Activated CD4-positive, alpha-beta memory T cell treated with anti-CD3 and anti-CD28 coated beads, Interleukin-2, amount 10 ng/mL, durations not matched to agents 7 days and 5 days (primary cell): ENCODE measurements at regions not wholly inside any gene's neighbourhood (a gene's known extent, or its start where the extent isn't known, plus 50 kb on each side); places are given as distances from the start of the nearest gene placed in this dataset.

Source experiments
- CTCF ChIA-PET: fragments of 350-600 bp; sonication (Branson Sonifier 250); formaldehyde crosslinking; loops from one replicate; lab custom pipeline; 2021; ENCODE audit warnings: antibody characterized with exemption, inconsistent platforms; lab: Charles Lee
- POLR2A ChIA-PET: fragments of 350-600 bp; sonication (Branson Sonifier 250); formaldehyde crosslinking; loops from one replicate; lab custom pipeline; 2021; ENCODE audit warnings: antibody characterized with exemption; lab: Charles Lee
- DNase-seq: peaks from one replicate; pipeline ENCODE4 v3.0.0-alpha.2; 2020
- H3K27ac Mint-ChIP-seq: one replicate; pipeline ENCODE4 v1.8.0; 2021; ENCODE audit warnings: mild to moderate bottlenecking, mixed read lengths
- H3K27me3 Mint-ChIP-seq: one replicate; pipeline ENCODE4 v1.8.0; 2021; ENCODE audit warnings: mixed read lengths
- H3K36me3 Mint-ChIP-seq: one replicate; pipeline ENCODE4 v1.8.0; 2021; ENCODE audit warnings: low read depth, mixed read lengths
- H3K4me1 Mint-ChIP-seq: one replicate; pipeline ENCODE4 v1.8.0; 2021; ENCODE audit warnings: mixed read lengths
- H3K4me3 Mint-ChIP-seq: one replicate; pipeline ENCODE4 v1.8.0; 2021; ENCODE audit warnings: mild to moderate bottlenecking, mixed read lengths
- H3K9me3 Mint-ChIP-seq: one replicate; pipeline ENCODE4 v1.8.0; 2021; ENCODE audit warnings: mixed read lengths

DNA sequence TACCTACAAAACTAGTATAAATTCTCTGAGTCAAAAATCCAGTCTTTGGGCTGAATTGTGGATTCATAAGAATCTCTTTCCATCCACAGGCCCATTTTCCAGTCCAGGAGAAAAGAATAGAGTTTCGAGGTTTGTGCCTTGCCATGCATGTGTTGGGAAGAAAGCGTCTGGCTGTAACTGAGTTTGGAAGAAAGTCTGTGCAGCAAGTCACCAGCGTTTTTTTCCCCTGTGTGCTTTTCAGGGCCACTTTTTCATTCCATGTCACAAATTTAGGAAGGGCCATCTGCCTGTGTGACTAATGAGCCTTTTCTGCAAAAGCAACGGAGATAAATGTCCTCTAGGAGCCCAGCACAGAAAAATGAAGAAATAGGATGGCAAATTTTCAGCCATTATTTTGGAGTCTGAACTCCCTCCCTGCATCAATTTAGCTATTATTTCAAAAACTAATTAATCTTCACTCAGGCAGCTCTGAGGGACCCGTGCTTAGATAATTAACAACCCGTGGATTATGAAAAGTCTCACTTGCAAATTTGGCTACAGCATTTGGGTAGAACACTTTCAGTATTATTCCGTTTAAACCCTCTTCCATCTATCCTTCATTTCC lies 261.5 kb downstream of the SUDS3 start:
- no peaks in the 10 kb centered on the region for H3K36me3 Mint-ChIP-seq

DNA sequence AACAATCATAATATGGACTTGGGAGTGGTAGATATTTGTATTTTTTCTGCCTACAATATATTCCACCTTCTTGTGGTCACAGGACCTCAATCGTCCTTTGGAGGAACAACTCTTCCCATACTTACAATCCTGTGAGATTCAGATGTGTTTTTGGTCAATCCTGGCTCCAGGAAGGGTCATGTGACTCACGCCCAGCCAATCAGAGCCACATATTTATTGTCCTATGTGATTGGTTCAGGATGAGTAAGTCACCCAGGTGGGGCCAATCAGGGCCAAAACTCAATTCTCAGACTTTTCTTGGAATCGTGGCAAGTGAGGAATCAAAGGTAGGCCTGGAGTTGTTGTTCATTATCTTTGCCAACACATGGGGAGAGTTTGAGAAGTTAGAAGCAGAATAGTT lies 264.9 kb downstream of the SUDS3 start:
- ChIA-PET CTCF (no interaction called here), POLR2A (no interaction called here)
- no peak overlapping the region for H3K27ac Mint-ChIP-seq
- H3K36me3 Mint-ChIP-seq, result no peaks in the 10 kb centered on the region
- H3K27me3 Mint-ChIP-seq, result no peaks in the 10 kb centered on the region
- H3K9me3 Mint-ChIP-seq, result no peaks in the 10 kb centered on the region
- DNase-seq, result no peak
- no peak overlapping the region for H3K4me3 Mint-ChIP-seq
- H3K4me1 Mint-ChIP-seq, result no peaks in the 10 kb centered on the region

More for the DNA sequence above, 261.5 kb downstream of the SUDS3 start:
- Mint-ChIP-seq H3K4me3 (no peak overlapping the region), H3K27me3 (no peaks in the 10 kb centered on the region), H3K4me1 (no peaks in the 10 kb centered on the region), H3K9me3 (no peaks in the 10 kb centered on the region), H3K27ac (no peak overlapping the region)
- DNase-seq, result no peak
- POLR2A ChIA-PET, result no interaction called here
- CTCF ChIA-PET, result no interaction called here

DNA sequence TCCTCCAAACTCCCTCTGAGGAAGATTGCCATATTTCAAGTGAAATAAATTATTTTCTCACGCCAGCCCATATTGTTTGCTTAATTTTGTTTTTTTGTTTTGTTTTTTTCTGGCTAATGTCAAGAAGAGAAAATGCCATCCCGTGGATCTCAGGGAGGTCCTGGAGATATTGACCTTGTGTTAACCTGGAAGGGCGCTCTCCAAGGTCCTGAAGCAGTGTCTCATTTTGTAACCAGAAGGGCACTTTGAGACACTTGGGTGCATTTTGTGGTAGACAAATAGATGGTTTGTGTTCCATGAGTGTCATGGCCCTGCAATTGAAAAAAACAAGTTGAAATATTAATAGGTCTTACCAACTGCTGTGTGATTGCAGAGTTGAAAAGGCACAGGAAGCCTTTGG lies 268.9 kb downstream of the SUDS3 start:
- no peaks in the 10 kb centered on the region for H3K36me3 Mint-ChIP-seq
- no peaks in the 10 kb centered on the region for H3K9me3 Mint-ChIP-seq
- CTCF ChIA-PET, result no interaction called here
- H3K27ac Mint-ChIP-seq, result no peak overlapping the region
- H3K4me3 Mint-ChIP-seq, result no peak overlapping the region
- no peaks in the 10 kb centered on the region for H3K27me3 Mint-ChIP-seq
- DNase-seq, result no peak
- H3K4me1 Mint-ChIP-seq, result no peaks in the 10 kb centered on the region
- POLR2A ChIA-PET, result no interaction called here

DNA sequence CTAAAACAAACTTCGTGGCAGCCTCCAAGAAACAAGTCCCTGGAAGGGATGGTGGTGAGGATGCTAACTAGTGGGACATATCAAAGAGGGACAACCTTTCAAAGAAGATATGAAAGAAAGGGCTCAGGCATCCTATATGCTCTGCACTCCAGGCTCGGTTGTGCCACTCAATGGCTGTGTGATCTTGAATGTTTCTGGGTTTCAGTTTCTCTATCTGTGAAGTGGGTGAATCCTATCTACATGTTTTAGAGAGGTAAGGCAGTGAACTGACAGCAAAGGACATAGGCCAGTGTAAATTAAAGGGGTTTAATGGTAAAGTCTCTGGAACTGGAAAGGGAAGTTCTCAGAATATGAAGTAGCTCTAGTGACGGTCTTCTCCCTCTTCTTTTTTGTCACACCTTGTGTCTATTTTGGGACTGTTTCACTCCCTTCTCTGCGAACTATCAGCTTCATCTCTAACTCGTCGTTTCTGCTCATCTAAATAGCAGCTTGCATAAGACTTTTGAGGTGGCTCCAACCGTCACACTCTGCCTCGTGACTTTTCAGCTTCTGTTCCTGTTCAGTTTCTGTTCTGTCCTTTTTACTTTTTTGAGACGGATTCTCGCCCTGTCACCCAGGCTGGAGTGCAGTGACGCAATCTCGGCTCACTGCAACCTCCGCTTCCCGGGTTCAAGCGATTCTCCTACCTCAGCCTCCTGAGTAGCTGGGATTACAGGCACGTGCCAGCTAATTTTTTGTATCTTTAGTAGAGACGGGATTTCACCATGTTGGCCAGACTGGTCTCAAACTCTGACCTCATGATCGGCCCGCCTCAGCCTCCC lies 273.6 kb downstream of the SUDS3 start:
- POLR2A ChIA-PET, result no interaction called here
- Mint-ChIP-seq H3K27ac (no peak overlapping the region), H3K9me3 (peaks cover 2% of the 10 kb centered on the region), H3K36me3 (no peaks in the 10 kb centered on the region), H3K4me3 (no peak overlapping the region), H3K27me3 (no peaks in the 10 kb centered on the region), H3K4me1 (no peaks in the 10 kb centered on the region)
- CTCF ChIA-PET, result no interaction called here
- DNase-seq, result no peak

DNA sequence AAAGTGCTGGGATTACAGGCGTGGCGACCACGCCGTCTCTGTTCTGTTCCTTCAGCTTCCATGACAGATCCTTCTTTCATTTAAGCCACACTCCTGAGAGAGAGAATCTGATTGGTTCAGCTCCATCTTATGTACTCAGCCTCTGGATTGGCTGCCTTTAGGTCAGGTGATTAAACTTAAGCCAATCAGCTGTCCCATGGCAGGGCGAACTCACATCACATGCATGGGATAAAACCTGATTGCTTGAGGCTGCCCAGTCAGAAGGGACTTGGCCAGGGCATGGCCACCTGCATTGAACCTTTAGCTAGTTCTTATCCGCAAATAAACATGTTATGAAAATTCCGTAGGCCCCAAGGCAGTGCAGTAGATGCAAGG lies 274.2 kb downstream of the SUDS3 start:
- ChIA-PET POLR2A (no interaction called here), CTCF (no interaction called here)
- Mint-ChIP-seq H3K9me3 (peaks cover 2% of the 10 kb centered on the region), H3K27ac (no peak overlapping the region), H3K27me3 (no peaks in the 10 kb centered on the region), H3K36me3 (no peaks in the 10 kb centered on the region), H3K4me3 (no peak overlapping the region), H3K4me1 (no peaks in the 10 kb centered on the region)
- no peak for DNase-seq

DNA sequence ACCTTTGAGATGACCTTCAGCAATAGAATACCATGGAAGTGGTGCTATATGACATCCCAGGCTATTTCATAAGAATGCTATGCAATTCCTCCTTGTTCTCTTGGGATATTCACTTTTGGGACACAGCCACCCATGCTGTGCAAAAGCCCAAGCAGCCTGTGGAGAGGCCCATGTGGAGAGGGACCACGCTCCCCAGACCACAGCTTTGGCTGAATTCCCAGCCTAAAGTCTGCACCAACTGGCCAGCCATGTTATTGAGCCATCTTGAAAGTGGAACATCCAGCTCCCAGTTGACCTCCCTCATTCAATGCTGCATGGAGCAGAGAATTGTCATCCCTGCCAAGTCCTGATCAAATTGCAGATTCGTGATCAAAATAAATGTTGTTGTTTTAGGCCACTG lies 275.1 kb downstream of the SUDS3 start:
- Mint-ChIP-seq H3K27ac (no peak overlapping the region), H3K27me3 (no peaks in the 10 kb centered on the region), H3K36me3 (no peaks in the 10 kb centered on the region), H3K9me3 (peaks cover 2% of the 10 kb centered on the region), H3K4me1 (no peaks in the 10 kb centered on the region), H3K4me3 (no peak overlapping the region)
- POLR2A ChIA-PET, result no interaction called here
- CTCF ChIA-PET, result no interaction called here
- DNase-seq, result no peak

DNA sequence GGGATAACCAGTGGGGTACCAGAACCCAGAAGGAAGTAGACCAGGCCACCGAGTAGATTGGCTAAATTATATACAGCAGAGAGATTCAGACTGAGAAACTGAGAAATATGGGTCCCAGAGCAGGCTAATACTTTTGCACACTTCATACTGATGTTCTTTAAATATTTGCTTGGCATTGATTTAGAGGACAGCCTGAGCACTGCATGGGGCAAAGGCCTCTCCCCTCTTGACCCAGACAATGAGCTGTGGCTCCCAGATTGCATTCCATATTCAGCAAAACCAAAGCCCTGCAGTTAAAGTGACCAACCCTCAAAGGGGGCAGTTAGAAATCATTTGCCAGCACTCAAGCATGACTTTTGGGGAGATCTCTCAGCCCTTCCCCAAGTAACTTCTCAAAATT lies 279.2 kb downstream of the SUDS3 start:
- POLR2A ChIA-PET, result no interaction called here
- Mint-ChIP-seq H3K27ac (no peak overlapping the region), H3K4me1 (no peaks in the 10 kb centered on the region), H3K4me3 (no peak overlapping the region), H3K9me3 (peaks cover 2% of the 10 kb centered on the region), H3K36me3 (no peaks in the 10 kb centered on the region), H3K27me3 (no peaks in the 10 kb centered on the region)
- no peak for DNase-seq
- CTCF ChIA-PET, result no interaction called here

DNA sequence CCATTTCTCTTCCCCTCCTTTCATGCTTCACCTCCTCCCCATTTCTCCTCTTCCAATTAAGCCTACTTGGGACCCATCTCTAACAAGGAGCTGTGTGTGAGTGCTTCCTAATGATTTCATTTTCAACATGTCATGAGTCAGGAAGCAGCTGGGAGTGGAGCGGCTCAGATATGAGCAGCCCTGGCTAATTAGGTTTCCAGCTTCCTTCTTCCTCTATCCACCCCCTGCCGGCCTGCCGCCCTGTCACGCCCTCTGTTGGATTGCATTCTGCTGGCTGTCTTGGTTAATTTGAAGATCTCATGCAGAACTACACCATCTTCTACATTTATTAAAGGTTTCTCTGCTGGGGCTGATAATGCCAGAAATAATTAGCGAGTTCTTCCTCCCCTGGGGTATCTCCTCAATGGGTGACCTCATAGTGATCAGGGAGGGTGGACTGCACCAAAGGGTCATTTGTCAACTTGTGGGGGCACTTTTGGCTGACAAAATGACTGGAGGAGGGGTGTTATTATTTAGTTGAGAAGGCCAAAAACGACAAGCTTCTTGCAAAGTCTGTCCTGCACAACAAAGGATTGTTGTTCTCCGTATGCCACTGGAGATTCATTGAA lies 300.9 kb upstream of the SRRM4 start:
- POLR2A ChIA-PET, result no interaction called here
- CTCF ChIA-PET, result no interaction called here
- Mint-ChIP-seq H3K27ac (no peak overlapping the region), H3K36me3 (no peaks in the 10 kb centered on the region), H3K9me3 (peaks cover 8% of the 10 kb centered on the region), H3K4me1 (no peaks in the 10 kb centered on the region), H3K27me3 (no peaks in the 10 kb centered on the region), H3K4me3 (no peak overlapping the region)
- no peak for DNase-seq

DNA sequence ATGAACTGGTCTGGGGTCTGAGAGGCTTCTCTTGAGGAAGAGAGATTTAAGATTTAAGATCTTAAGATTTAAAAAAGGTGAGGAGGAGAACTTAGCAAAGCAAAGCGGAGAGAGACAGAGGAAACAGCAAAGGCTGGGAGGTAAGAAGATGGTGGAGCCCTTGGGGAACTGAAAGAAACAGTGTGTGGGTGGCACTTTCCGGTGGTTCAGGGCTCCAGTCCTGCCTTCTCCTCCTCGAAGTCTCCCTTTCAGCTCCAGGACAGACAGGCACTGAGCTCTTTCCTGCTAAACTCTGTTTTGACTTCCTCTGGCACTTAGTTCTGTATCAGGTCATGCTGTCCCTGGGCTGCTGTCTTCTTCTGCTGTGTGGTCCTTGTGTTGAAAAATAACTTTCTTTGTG lies 298.7 kb upstream of the SRRM4 start:
- ChIA-PET POLR2A (no interaction called here), CTCF (no interaction called here)
- H3K27ac Mint-ChIP-seq, result no peak overlapping the region
- no peaks in the 10 kb centered on the region for H3K27me3 Mint-ChIP-seq
- DNase-seq, result no peak
- H3K9me3 Mint-ChIP-seq, result peaks cover 6% of the 10 kb centered on the region
- no peak overlapping the region for H3K4me3 Mint-ChIP-seq
- no peaks in the 10 kb centered on the region for H3K36me3 Mint-ChIP-seq
- H3K4me1 Mint-ChIP-seq, result no peaks in the 10 kb centered on the region

DNA sequence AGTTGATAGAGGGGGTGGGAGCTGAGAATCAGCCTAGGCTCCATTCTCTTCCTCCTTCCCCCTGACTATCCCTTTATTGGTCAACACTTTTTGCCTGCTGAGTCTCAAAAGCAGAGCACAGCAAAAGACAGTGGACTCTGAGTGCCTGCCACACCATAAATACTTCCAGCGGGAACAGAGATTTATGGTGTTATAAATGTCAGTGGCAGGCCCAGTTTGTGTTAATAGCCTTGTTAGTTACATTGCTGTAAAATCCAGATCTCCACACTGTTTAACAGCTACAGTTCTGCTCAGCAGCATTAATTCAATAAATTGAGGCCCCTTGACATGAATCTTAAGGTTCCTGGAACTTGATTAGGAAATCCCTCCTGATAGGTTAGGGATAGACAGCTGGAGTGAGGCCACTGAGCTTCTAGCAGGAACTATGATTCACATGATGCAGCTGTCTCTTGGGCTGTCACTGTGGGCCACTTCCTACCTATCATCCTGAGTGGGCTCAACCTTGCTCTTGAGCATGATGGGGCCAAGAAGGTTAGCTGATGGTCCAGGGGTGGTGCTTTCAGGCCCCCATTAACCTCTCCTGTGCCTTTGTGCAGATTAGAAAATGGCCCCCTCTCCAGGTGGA lies 295.2 kb upstream of the SRRM4 start:
- no peaks in the 10 kb centered on the region for H3K4me1 Mint-ChIP-seq

DNA sequence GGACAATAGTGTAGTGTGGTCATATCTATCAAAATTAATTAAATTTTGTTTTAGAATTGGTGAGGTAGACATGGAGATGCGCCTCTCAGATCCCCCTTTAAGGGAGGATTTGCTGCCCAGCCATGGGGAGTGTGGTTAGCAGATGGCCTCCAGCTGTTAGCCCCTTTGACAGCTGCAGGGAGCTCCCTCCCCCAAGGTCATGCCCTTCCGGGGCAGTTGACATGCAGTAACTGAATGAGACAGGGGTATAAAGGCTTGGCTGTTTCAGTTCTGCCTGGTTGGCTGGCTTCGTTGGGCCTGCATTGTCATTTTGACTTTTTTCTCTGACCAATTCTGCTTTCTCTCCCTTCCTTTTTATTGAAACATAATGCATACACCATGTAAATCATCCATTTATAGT lies 291.5 kb upstream of the SRRM4 start:
- no peaks in the 10 kb centered on the region for H3K27me3 Mint-ChIP-seq
- no peak for DNase-seq
- no peak overlapping the region for H3K4me3 Mint-ChIP-seq
- no peak overlapping the region for H3K27ac Mint-ChIP-seq
- H3K4me1 Mint-ChIP-seq, result no peaks in the 10 kb centered on the region
- H3K36me3 Mint-ChIP-seq, result no peaks in the 10 kb centered on the region
- H3K9me3 Mint-ChIP-seq, result peaks cover 4% of the 10 kb centered on the region
- POLR2A ChIA-PET, result no interaction called here
- CTCF ChIA-PET, result no interaction called here

More for the DNA sequence above, 295.2 kb upstream of the SRRM4 start:
- H3K4me3 Mint-ChIP-seq, result no peak overlapping the region
- H3K27ac Mint-ChIP-seq, result no peak overlapping the region
- H3K9me3 Mint-ChIP-seq, result peaks cover 6% of the 10 kb centered on the region
- no peaks in the 10 kb centered on the region for H3K36me3 Mint-ChIP-seq
- no peak for DNase-seq
- ChIA-PET CTCF (no interaction called here), POLR2A (no interaction called here)
- H3K27me3 Mint-ChIP-seq, result no peaks in the 10 kb centered on the region

DNA sequence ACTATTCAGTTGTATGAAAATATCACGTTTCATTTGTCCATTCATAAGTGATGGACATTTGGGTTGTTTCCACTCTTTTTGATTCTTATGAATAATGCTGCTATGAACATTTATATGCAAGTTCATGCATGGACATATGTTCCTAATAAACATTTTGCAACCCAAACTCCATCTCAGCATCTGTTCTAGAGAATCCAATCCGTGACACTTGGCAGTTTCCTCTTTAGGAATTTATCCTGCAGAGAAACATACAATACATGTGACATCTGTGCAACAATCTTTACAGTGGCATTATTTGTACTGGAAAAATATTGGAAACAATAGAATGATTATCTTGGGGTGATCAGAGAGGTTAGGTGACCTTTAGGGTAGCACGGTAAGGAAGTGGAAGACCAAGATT lies 290.8 kb upstream of the SRRM4 start:
- Mint-ChIP-seq H3K36me3 (no peaks in the 10 kb centered on the region), H3K27me3 (no peaks in the 10 kb centered on the region), H3K4me3 (no peak overlapping the region), H3K4me1 (no peaks in the 10 kb centered on the region), H3K27ac (no peak overlapping the region), H3K9me3 (peaks cover 5% of the 10 kb centered on the region)
- DNase-seq, result no peak
- ChIA-PET POLR2A (no interaction called here), CTCF (no interaction called here)

DNA sequence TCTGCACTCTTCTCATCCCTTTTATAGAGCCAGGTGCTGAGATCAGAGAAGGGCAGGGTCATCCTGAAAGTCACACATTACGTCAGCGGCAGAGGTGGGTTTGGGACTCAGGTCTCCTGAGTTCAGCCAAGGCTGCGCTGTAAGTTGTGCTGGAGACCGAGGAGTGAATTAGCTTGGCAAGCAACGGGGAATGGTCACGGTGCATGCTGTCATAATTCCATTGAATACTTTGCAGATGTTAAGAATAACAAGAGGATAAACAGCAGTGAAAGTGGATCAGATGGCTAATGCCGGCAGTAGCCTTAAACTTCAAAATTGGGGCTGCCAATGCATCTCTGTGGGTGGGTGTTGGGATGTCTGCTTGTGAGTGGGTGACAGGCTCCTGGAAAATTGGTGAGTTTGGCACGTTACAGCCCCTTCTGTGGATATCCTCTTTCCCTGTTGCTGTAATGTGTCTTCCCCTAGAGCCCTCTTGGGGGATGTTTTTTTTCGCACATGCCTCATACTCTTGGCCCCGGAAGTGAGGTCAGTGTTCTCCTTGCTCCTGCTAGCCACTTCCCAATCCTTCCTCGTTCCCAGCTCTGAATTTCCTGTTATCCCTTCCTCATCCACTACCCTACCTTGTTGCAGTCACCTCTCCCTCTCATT lies 287.1 kb upstream of the SRRM4 start:
- ChIA-PET POLR2A (no interaction called here), CTCF (no interaction called here)
- Mint-ChIP-seq H3K9me3 (peaks cover 5% of the 10 kb centered on the region), H3K4me3 (no peak overlapping the region), H3K27ac (no peak overlapping the region), H3K36me3 (no peaks in the 10 kb centered on the region), H3K4me1 (no peaks in the 10 kb centered on the region), H3K27me3 (no peaks in the 10 kb centered on the region)
- no peak for DNase-seq
